ENCODE measurements at regions not wholly inside any gene's neighbourhood (a gene's known extent, or its start where the extent isn't known, plus 50 kb on each side); places are given as distances from the start of the nearest gene placed in this dataset.
"Not testable (repeated sequence)": the region's sequence is repeated elsewhere in the genome, so short reads cannot be mapped to it uniquely, and the experiment has no call there.

DNA sequence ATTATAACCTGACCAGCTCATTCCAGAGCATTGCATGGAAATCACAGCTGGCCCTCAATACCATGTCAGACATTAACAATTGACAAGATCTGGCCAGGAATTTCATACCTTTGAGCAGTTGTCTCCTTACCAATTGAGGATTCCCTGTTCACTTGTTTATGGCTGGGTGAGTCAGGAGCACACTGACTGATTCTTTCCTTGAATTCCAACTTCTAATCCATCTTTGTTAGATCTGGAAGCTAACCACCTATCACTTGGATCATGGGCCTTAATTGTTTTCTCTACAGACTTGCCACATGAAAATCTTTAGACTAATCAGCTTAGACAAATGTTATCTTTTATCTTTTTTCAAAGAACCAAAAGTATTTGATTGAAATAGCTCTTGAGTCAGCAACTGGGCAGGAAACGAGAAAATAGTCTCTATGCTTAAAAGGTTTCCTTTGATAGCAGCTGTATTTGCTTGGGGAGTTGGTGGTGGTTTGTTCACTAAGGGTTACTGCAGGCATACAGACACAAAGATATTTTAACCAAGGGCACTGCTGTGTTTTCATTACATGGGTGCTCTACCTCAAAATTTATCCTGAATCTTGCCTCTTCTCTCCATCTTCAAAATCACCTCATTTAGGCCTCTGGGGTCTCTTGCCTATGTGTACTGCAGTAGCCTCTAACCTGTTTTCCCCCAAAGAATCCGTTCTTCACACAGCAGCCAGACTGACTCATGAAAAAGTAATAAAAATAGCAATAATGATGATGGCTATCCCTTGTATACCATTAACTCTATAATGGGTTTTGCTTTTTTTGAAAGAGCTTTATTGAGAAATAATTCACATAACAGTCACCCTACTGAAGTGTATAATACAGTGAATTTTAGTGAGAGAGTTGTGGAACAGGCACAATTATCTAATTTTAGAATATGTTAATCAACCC lies 197.0 kb upstream of the NMUR2 start:
- no peaks in the 10 kb centered on the region for H3K36me3 ChIP-seq
- H3K9me3 ChIP-seq, result peaks cover 0 to 3% (median 0%) of the 10 kb centered on the region in 4 donors
- WGBS, 2 donors, result 40 to 53% methylated on average over 2 of the region's 2 CpGs
- H3K4me3 ChIP-seq, result no peak overlapping the region
- no peak overlapping the region for H3K27ac ChIP-seq
- intact Hi-C loops (cut with DNase I), result no loop called here
- DNase-seq, result no peak
- H3K27me3 ChIP-seq, result no peaks in the 10 kb centered on the region
- TF ChIP-seq POLR2AphosphoS5 (IDR thresholded peaks at IDR 0.05), result no peak
- TF ChIP-seq CTCF (IDR thresholded peaks at IDR 0.05), result no peak
- no peak for TF ChIP-seq POLR2A (IDR thresholded peaks at IDR 0.05)
- TF ChIP-seq EP300 (IDR thresholded peaks at IDR 0.05), result no peak
- H3K4me1 ChIP-seq, result no peaks in the 10 kb centered on the region

GRCh38 chr5:152606050-152606449 lies 201.0 kb upstream of the NMUR2 start:
- H3K36me3 ChIP-seq; H3K27ac ChIP-seq; H3K4me1 ChIP-seq; H3K4me3 ChIP-seq; H3K27me3 ChIP-seq; DNase-seq; intact Hi-C loops (cut with DNase I); H3K9me3 ChIP-seq: not testable (repeated sequence)
- 79 to 80% methylated on average over 4 of the region's 4 CpGs for WGBS, 2 donors

DNA sequence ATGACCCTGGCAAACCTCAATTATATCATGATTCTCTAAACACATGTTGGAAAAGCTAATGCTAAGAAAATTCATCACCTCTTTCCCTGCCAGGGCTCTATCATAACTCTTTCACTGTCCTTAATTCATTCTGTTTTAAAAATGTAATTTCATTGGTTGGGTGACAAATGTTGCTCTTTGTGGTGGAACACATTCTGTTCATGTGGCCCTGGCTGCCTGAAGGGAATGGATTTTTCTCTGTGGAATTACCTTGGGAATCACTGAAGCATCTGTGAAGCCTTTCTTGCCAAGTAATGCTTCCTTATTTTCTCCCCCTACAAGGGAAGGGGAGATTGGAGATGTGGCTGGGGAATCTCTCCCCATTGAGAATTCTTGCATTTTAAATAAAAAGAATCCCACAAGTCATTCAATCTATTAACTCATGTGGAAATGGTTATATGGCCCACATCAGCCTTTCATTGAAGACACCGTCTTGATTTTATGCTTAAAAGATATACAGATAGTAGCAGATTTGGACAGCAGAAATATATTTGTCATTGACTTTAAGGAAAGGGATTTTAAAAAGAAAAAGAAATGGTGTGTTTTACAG lies 201.8 kb upstream of the NMUR2 start:
- intact Hi-C loops (cut with DNase I), result no loop called here
- no peak for TF ChIP-seq CTCF (IDR thresholded peaks at IDR 0.05)
- no peak for TF ChIP-seq EP300 (IDR thresholded peaks at IDR 0.05)
- TF ChIP-seq POLR2A (IDR thresholded peaks at IDR 0.05), result no peak
- no peak for TF ChIP-seq POLR2AphosphoS5 (IDR thresholded peaks at IDR 0.05)
- WGBS, 2 donors, result 92 to 93% methylated on average over 1 of the region's 1 CpG
- Histone ChIP-seq H3K4me1 (no peaks in the 10 kb centered on the region), H3K36me3 (no peaks in the 10 kb centered on the region), H3K4me3 (no peak overlapping the region), H3K9me3 (peaks cover 0 to 3% (median 0%) of the 10 kb centered on the region in 4 donors), H3K27ac (no peak overlapping the region), H3K27me3 (no peaks in the 10 kb centered on the region)
- no peak for DNase-seq

GRCh38 chr5:152607401-152608160 lies 202.5 kb upstream of the NMUR2 start:
- WGBS, 2 donors, result 64 to 73% methylated on average over 3 of the region's 3 CpGs
- H3K27me3 ChIP-seq, result no peaks in the 10 kb centered on the region

More at GRCh38 chr5:152607401-152608160, 202.5 kb upstream of the NMUR2 start:
- no peaks in the 10 kb centered on the region for H3K9me3 ChIP-seq
- TF ChIP-seq CTCF (IDR thresholded peaks at IDR 0.05), result no peak
- no peak for TF ChIP-seq POLR2A (IDR thresholded peaks at IDR 0.05)
- TF ChIP-seq EP300 (IDR thresholded peaks at IDR 0.05), result no peak
- no peak for TF ChIP-seq POLR2AphosphoS5 (IDR thresholded peaks at IDR 0.05)
- intact Hi-C loops (cut with DNase I), result no loop called here
- no peaks in the 10 kb centered on the region for H3K36me3 ChIP-seq
- DNase-seq, result no peak
- no peak overlapping the region for H3K4me3 ChIP-seq
- H3K4me1 ChIP-seq, result no peaks in the 10 kb centered on the region
- no peak overlapping the region for H3K27ac ChIP-seq

All from sigmoid colon (tissue), 6 donors.